ENCODE measurements at regions not wholly inside any gene's neighbourhood (a gene's known extent, or its start where the extent isn't known, plus 50 kb on each side); places are given as distances from the start of the nearest gene placed in this dataset.
"Not testable (repeated sequence)": the region's sequence is repeated elsewhere in the genome, so short reads cannot be mapped to it uniquely, and the experiment has no call there.

DNA sequence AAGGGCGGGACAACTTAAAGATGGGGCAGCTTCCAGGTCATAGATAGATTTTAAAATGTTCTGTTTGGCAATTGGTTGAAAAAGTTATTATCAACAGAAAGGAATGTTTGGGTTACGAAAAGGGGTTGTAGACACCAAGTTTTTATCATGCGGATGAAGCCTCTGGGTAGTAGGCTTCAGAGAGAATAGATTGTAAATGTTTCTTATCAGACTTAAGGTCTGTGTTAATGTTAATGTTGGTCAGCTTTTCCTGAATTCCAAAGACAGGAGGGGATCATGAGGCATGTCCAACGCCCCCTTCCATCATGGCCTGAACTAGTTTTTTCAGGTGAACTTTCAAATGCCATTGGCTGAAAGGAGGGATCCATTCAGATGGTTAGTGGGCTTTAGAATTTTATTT, 84.2 kb upstream of the KIF5B start:
- DNase-seq = no peak

DNA sequence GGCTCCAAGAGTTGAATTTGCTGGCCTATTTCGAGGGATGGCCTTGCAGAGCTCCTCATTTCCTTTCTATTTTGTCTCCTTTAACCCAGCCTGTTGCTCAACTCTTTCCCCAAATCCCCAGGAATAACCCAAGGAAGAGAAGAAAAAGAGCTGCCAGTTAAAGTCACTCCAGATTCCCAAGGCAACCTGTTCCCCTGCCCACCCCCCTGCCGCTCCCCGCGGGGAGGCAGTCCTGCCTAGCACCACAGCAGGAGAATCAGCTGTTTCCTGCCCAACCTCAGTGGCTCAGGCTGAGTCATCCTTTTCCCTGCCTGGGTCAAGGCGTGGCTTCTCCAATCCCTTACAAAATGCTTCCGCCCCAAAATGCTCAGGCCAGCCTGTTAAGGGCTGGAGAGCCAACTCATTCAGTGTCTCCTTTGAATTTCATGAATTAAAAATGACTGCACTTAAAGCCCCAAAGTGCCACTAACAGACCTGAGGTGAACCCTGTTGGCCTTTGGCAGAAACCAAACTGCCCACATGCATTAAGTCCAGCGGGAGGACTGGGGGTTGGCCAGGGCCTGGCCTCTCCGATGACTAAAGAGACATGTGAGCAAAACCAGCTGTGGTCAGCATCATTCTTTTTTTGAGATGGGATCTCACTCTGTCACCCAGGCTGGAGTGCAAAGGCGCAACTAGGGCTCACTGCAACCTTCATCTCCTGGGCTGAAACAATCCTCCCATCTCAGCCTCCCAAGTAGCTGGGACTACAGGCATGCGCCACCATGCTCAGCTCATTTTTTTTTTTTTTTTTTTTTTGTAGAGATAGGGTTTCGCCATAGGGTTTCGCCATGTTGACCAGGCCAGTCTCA, 83.2 kb upstream of the KIF5B start:
- DNase-seq = no peak

- not testable (repeated sequence) for DNase-seq
These were observed 80.7 kb upstream of the KIF5B start for GRCh38 chr10:32136927-32137326.

DNA sequence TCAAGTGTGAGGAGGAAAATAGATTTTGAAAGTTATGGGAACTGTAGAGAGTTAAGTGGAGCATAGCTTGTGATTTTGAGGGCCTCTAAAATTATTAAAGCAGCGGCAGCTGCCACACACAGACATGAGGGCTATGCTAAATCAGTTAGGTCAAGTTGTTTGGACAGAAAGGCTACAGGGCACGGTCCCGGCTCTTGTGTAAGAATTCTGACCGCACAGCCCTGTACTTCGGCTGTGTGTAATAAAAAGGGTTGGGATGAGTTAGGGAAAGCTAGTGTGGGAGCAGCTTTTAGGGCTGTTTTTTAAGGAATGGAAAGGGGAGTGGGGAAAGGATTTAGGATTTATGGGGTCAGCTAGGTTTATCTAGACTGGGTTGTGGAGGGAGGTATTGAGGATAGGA, 79.6 kb upstream of the KIF5B start:
- DNase-seq = not testable (repeated sequence)

DNA sequence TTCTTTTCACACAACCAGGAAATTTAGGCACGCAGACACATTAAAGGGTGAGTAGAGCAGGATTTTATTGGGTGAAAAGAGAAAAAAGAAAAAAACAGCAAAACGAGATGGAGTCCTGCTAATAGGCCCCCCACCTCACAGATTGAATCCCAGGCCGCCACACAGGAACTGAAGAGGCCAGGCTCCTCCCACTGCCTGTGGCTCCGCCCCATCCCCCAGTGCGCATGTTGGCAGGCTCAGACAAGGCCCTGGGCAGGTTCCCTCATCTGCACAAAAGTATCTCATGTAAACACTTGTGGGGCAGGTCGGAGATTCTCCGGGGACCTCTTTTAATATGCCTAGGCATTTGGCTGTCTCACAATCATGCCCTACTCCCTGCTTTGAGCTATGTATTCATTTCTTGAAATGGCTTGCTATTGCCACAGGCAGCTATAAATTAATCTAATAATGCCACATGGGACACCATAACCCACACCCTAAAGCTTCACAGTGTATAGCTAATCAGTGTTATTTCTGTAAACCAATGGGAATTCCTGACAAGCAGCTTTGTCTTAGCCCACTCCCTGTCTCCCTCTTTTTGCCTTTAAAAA, 76.2 kb upstream of the KIF5B start:
- no peak for DNase-seq

GRCh38 chr10:32131388-32131787, 75.2 kb upstream of the KIF5B start:
- DNase-seq = no peak

GRCh38 chr10:32130788-32131187, 74.6 kb upstream of the KIF5B start:
- DNase-seq = no peak

DNA sequence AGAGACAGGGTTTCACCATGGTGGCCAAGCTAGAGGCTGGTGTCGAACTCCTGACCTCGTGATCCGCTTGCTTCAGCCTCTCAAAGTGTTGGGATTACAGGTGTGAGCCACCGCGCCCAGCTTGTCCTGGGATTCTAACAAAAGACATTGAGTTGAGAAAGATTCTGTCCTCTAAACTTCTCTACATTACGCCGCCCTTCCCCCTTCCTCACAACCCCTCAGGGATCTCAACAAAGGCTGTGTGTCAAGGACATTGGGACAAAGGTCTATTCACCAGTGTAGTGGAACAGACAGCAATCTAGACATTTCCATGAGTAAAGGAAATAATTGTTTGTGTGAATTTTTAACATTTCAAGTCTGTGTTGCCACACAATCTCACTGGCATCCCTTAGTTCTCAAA, 68.8 kb upstream of the KIF5B start:
- DNase-seq = no peak

DNA sequence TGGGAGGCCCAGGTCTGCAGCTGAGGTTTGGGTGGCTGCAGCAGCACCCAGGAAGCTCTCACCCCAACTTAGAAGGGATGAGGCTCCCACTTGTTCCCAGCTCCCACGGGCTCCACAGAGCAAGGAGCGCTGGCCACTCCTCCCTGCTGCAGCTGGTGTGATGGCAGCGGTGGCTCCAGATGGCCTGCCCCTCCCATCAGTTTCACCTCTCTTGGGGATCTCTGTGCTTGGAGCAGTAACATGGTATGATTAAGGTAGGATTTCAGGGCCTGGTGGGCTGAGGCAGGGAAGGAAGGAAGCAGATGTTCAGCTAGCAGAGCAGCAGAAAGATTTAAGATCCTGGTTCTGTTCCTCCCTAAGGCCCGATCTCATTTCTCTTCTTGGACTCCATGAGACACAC, 66.8 kb upstream of the KIF5B start:
- no peak for DNase-seq

- no peak for DNase-seq
These were observed 65.4 kb upstream of the KIF5B start for GRCh38 chr10:32121648-32122047.

- DNase-seq = no peak
These were observed 63.9 kb upstream of the KIF5B start for GRCh38 chr10:32120147-32120546.

DNA sequence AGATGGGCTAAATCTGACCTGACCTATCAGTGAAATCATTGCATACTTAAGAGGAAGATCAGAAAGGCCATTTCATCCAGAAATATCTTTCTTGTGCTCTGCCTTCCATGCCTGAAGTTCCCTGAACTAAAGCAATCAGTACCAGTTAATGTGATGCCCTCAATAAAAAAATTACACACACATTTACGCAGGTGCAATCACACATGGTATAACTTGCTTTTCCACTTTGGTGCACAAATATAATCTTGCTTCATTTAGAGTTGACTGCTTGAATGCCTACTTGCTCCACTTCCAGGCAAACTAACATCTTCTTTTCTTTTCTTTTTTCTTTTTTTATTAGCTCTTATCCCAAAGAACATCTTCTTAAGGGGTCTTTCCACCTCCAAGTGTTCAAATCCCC, 58.3 kb upstream of the KIF5B start:
- DNase-seq = no peak

- DNase-seq = no peak
These were observed 55.8 kb upstream of the KIF5B start for GRCh38 chr10:32112055-32112454.

- no peak for DNase-seq
These were observed 55.4 kb upstream of the KIF5B start for GRCh38 chr10:32111585-32111984.

- DNase-seq = no peak
These were observed 54.6 kb upstream of the KIF5B start for GRCh38 chr10:32110790-32111189.

DNA sequence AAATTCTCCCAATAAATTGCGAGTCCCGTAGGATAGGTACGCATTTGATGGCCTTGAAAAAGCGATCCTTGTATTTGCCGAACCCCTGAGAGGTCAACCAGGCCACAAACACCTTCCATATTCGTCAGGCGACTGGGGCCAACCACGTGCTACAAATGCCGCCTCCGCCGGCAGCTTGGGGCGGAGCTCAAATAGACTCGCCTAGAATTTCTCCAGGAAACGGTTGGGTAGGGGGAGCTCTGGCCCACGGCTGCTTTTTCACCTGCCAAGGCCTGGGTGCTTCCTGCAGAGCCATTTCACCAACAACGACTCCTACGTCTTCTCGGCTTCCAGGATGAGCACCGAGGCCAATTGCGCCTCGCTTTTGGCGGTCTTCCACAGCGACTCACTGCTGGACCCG, 53.4 kb upstream of the KIF5B start:
- DNase-seq = no peak

All from stimulated activated CD4-positive, alpha-beta T cell treated with anti-CD3 and anti-CD28 coated beads, Interleukin-2, amount 100 ng/mL, for 48 hours (primary cell).